GM18498 (cell line): ENCODE measurements at regions not wholly inside any gene's neighbourhood (a gene's known extent, or its start where the extent isn't known, plus 50 kb on each side); places are given as distances from the start of the nearest gene placed in this dataset.
"Not testable (repeated sequence)": the region's sequence is repeated elsewhere in the genome, so short reads cannot be mapped to it uniquely, and the experiment has no call there.

Experiments used
- ATAC-seq: cut with Tn5 transposase; IDR thresholded peaks from one replicate; pipeline ENCODE4 v1.9.1; 2021; ENCODE audit warnings: mild to moderate bottlenecking, moderate library complexity; ENCODE audit not compliant: unreplicated experiment

- no peak for ATAC-seq
Measured at GRCh38 chr4:107562316-107562715, 157.7 kb downstream of the PAPSS1 start.

DNA sequence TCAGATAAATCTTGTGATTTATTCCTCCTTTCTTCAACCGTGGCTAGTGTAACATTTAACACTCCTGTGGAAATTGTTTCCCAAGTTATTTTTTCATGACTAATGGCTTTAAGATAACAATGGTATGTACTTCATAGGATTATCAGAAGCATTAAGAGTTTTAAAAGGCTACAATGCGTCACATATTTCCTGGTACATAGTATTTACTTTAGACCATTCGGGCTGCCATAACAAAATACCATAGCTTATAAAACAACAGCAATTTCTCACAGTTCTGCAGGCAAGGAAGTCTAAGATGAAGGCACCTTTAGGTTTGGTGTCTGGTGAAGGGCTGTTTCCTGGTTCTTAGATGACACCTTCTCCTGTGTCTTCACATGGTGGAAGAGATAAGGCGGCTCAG, 158.6 kb downstream of the PAPSS1 start:
- ATAC-seq = no peak

DNA sequence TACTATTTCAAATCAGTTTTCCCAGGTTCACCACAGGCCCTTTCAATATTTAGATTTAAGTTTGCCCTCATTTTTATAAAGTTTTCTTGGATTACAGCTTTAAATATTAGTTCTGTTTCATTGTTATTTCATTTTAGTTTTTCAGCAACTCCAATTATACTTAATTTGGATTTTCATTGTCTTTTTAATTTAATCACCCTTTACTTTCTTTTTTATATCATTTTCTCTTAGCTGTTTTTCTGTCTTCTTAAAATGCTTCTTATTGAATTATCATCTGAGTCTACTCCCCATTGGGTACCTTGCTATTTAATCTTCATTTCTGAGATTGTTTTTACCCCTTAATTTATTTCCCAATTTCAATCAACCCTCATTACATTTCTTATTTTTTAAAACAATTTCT, 160.4 kb downstream of the PAPSS1 start:
- no peak for ATAC-seq

DNA sequence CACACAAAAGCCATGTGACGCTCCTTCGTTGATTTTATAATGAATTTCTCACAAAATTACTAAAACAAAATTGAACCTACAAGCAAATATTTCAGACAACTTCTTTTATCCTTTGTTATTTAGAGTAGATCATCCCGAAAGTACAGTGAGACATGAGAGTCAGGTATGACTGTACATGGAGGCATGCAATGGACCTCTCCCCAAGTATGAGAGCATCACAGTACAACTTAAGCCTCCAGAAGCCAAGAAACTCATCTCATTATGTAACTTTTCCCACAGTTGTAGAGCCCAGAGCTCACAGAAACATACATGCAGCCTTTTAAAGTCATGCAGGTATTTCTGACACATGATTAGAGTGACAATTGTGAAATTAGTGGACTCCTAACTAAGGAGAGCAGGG, 167.7 kb downstream of the PAPSS1 start:
- no peak for ATAC-seq

GRCh38 chr4:107548211-107548905, 171.7 kb downstream of the PAPSS1 start:
- ATAC-seq = no peak

GRCh38 chr4:107546638-107547037, 173.4 kb downstream of the PAPSS1 start:
- ATAC-seq = no peak

DNA sequence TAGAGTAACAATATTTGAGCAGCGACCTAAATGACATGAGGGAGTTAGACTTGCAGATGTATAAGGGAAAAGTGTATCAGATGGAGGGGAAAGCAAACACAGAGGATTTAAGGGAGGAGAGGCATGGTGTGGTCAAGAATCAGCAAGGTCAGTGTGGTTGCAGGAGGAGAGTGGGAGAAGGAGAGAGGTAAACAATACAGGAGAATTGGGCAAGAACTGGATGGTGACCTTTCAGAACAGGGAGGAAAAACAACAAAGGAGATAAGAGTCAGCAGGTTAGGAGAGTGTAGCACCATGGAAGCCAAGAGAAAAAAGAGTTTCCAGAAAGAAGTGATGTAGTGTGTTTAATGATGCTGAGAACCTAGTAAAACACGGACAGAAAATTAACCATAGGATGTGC, 178.5 kb downstream of the PAPSS1 start:
- no peak for ATAC-seq

DNA sequence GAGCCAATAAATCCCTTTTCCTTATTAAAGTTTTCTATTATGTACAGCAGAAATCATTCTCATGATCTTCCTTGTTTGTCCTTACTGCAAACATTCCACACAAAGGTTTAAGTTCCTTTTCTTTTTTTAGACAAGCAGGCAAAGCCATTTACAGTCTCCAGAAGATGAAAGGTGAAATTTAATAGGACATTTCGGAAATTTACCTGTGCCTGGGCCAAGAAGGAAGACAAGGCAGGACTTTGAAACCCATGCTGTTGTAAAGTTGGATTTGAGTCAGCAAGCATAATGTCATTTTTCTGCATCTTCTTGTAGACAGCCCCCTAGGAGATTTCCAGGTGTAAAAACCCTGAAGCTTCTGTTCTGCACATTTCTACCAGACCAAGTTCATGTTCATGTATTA, 188.1 kb downstream of the PAPSS1 start:
- no peak for ATAC-seq

GRCh38 chr4:107520368-107520767, 199.7 kb downstream of the PAPSS1 start:
- ATAC-seq = no peak

DNA sequence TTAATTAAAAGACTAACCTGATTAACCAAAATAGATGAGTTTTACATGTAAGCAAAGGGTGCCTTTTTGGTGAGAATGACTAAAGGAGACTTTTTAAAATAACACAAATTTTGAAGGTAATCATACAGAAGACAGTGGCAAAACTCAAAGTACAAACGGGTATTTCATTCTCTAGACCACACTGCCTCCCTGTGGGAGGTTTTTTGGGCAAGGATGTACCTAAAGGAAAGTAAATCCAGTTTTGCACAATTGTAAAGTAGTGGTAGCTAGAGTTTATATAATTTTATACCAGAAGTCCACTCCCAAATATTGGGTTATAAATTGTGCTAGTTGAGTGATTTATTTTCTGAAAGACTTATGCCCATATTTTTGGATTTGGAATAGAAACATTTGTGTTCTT, 201.0 kb downstream of the PAPSS1 start:
- ATAC-seq = no peak

GRCh38 chr4:107518076-107518475, 202.0 kb downstream of the PAPSS1 start:
- no peak for ATAC-seq

DNA sequence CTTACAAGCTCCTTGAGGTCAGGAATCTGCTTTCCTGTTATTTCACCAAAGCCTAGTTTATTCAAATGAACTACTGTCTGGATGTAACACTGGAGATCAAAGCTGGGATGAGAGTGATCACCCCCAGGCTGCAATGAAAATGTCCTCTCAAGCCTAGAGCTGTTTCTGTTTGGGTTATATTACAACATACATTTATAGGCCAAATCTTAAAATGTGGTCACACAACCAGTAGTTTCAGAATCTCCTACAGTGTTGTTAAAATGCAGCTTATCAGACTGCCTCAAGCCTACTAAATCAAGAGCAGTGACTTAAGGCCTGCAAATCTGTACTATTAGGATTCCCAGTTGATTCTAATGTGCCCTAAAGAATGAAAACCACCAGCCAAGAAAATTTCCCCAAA, 207.5 kb downstream of the PAPSS1 start:
- ATAC-seq = no peak

GRCh38 chr4:107509615-107510014, 210.4 kb downstream of the PAPSS1 start:
- no peak for ATAC-seq

- ATAC-seq = no peak
Measured at GRCh38 chr4:107500551-107500950, 219.5 kb downstream of the PAPSS1 start.

DNA sequence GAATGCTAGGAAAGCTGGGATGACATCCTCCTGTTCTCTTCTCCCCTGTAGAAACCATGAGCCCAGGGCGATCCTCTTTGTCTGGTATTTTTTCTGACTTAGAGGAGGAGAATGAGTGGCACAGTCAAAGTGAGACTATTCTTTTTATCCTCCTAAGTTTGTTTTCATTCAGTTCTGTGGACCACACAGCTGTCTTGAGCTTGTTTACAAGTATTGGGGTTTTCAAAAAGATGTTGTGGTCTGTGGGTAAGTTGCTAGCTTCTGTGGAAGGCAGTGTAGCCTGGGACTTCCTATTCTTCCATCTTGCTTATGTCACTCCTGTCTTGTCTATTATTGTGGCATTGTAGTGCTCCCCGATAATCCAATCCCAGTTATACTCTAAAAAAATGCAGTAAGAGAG, 223.0 kb downstream of the PAPSS1 start:
- ATAC-seq = no peak

DNA sequence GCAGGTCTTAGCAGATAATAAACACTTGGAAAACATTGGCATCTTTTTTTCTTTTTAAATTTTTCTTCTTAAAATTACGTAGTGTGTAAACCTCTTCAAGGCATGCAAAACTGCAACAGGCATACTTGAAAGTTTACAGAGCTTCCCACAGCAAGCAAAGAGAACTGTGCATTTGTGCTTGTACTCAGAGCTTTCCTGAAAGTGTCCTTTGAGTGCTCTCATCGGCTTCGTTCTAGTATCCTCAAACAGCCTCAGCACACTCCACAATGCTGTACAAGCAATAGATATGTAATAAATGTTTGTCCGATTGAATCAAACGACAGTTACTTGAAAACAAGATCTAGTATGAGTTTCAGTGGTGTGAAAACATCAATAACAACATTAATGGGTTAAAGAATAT, 227.5 kb downstream of the PAPSS1 start:
- no peak for ATAC-seq

GRCh38 chr4:107490116-107490515, 229.9 kb downstream of the PAPSS1 start:
- no peak for ATAC-seq

- not testable (repeated sequence) for ATAC-seq
Measured at GRCh38 chr4:107483621-107484020, 236.4 kb downstream of the PAPSS1 start.

GRCh38 chr4:107482546-107482945, 237.5 kb downstream of the PAPSS1 start:
- no peak for ATAC-seq

DNA sequence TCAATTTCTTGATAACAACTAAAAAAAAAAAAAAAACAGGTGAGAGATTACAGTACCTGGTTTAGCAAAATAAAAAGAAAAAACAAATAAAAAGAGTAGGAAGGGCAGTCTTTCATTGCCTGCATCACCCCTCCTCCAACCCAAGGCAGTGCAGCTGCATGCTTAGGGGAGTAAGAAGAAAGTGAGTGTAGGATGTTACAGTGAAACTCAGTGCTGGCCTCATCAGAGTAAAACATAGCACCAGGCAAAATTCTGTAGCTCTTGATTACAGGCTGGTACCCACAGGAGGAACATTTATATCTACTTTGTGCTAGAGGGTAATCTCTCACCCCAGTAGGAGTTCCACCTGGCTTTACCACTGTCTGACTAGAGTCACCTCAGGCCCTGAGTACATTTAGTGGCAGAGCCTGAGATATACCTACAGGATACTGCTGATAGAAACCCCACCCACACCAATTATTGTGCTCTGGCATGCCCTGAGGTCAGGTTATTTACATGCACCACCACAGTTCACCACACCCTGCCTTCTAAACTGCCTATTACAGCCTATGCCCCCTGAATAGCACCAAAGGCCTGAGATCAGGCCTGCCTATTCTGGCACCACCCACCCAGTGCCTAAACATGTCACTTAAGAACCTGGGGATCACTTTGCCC, 241.6 kb downstream of the PAPSS1 start:
- ATAC-seq = no peak

DNA sequence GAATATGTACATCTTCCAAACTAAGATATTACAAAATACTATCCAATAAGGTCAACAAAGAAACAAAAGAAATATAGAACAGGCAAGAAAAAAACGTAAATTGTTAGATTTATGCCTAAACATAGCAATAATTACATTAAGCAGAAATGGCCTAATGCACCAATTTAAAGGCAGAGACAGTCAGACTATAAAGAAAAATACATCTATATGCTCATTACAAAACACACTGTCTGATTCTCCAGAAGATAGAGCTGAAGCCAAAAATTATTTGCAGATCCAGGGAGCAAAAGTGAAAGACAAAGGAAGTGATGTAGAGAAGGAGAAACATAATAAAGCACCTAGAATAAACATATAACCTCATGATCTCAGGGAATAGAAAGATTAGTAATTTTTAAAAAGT, 246.9 kb downstream of the PAPSS1 start:
- ATAC-seq = no peak

GRCh38 chr4:107472265-107472948, 247.6 kb downstream of the PAPSS1 start:
- ATAC-seq = no peak
